ENCODE measurements at regions not wholly inside any gene's neighbourhood (a gene's known extent, or its start where the extent isn't known, plus 50 kb on each side); places are given as distances from the start of the nearest gene placed in this dataset.

DNA sequence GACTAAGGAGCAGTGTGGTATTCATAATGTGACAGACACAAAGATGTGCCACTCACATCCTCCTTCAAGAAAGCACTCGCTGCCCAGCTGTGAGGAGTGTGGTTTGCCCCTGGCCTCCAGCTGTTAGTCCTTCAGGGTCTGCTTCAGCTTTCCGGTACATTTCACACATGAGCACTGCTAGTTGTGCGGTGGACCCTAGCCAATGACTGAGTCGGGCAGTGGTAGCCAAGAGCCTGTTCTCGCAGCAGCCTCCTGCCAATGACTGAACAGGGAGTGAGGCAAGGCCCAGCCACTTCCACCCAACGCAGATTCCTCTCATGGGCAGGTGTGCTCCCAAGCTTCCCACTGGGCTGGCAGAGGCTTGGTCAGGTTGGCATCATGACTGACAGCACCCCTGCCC lies 254.3 kb downstream of the RBM43 start:
- H3K9me3 Mint-ChIP-seq, result no peaks in the 10 kb centered on the region
- no peak for DNase-seq
- no peak overlapping the region for H3K27ac Mint-ChIP-seq
- no peaks in the 10 kb centered on the region for H3K36me3 Mint-ChIP-seq
- H3K4me1 Mint-ChIP-seq, result no peaks in the 10 kb centered on the region
- no peak overlapping the region for H3K4me3 Mint-ChIP-seq
- peaks cover 5% of the 10 kb centered on the region for H3K27me3 Mint-ChIP-seq

DNA sequence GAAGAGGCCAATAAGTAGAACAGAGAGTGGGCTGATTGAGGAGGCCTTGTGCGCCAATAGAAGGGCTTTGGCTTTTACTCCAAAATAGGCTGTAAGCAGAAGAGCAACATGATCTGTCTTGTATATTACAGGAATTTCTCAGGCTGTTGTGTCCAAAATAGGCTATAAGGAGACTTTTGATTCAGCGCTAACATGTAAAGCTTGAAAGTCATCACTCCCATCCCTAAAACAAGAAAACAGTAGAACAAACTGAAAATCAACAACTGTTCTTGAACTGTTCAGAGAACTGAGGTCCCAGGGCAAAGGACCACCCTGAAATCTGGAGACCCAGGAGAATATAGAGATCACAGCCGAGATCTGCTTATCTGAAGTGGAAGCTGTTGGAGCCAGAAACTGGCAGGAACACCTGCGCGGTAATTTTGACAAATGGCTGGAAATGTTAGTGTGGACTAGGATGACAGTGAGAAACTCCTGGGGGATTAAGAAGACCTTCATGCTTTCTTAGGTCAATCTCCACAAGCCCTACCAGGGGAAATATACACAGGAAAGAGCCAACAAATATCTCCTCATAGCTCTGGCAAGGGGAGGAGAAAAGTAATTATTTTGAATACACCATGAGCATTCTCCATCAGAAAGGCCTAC lies 258.6 kb downstream of the RBM43 start:
- H3K4me3 Mint-ChIP-seq, result no peak overlapping the region
- no peak overlapping the region for H3K27ac Mint-ChIP-seq
- no peaks in the 10 kb centered on the region for H3K4me1 Mint-ChIP-seq
- no peaks in the 10 kb centered on the region for H3K27me3 Mint-ChIP-seq
- no peaks in the 10 kb centered on the region for H3K36me3 Mint-ChIP-seq
- no peak for DNase-seq
- no peaks in the 10 kb centered on the region for H3K9me3 Mint-ChIP-seq

DNA sequence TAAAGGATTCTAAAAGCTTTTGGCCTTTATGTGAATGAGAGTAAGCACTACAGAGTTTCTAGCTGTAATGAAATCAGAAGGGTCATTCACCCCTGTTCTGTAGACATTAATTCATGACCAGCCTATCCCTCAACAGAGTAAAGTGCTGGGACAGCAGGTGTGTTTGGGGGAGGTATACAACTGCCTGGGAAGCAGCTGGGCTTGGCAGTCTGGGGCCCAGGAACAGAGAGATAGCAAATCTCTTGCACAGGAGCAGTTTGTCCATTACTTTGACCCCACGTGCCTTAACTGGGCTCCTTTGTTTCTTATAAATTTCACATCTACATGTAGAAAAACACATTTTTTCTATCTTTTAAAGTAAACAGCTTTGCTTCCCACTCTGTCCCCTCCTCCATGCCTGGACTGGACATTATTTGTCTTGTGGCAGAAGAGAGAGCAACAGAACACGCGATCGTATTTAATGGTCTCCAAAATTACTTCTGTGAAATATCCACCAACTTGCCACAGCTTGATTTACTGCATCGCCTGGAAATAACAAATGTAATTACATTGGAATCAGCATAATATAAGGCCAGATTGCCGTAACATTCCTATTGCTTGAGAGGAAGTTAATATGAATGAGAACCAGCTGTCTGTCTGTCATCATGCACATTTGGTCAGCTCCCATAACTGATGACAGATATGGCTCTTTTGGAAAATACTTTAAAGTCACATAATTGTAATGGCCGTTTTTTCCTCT lies 263.8 kb downstream of the RBM43 start:
- Mint-ChIP-seq H3K9me3 (no peaks in the 10 kb centered on the region), H3K36me3 (no peaks in the 10 kb centered on the region), H3K27me3 (peaks cover 4% of the 10 kb centered on the region), H3K4me3 (no peak overlapping the region), H3K4me1 (no peaks in the 10 kb centered on the region), H3K27ac (no peak overlapping the region)
- no peak for DNase-seq

DNA sequence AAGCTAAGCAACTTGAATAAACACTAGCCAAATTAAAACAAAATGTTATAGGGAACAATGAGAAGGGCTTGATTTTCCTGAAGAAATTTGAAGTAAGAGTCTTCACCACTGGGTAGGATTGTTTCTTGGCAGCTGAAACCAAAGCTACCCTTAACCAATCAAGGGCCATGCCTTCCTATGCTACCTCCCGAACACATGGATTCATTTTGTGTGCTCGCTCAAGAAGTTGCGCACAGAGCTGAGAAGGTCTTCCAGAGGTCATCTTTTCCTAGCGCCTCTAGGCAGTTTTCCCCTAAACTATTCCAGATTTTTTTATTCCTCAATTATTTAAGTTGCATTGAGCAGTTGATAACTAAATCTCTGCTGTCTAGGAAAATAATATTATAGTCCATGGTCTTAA lies 264.6 kb downstream of the RBM43 start:
- Mint-ChIP-seq H3K27ac (no peak overlapping the region), H3K27me3 (peaks cover 4% of the 10 kb centered on the region), H3K36me3 (no peaks in the 10 kb centered on the region), H3K4me1 (no peaks in the 10 kb centered on the region), H3K4me3 (no peak overlapping the region), H3K9me3 (no peaks in the 10 kb centered on the region)
- no peak for DNase-seq

DNA sequence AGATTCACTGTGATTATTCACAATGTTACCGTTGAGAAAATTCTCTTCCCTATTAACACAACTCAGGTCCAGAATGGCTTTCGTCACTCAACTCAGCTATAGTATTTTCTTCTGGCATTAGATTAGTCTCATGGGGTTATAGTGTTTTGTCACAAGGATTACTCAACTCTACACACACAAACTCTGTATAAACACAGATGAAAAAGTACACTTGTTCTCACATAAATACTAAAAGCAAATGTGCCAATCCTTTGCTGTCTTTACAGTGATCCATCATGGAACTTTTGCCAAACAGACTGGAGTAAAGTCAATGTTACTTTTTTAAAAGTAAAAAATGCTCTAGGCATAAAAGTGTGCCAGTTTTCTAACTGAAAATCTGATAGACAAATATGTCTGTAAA lies 267.6 kb downstream of the RBM43 start:
- Mint-ChIP-seq H3K27ac (no peak overlapping the region), H3K4me1 (no peaks in the 10 kb centered on the region), H3K36me3 (no peaks in the 10 kb centered on the region), H3K27me3 (peaks cover 4% of the 10 kb centered on the region), H3K4me3 (no peak overlapping the region), H3K9me3 (peaks cover 11% of the 10 kb centered on the region)
- DNase-seq, result no peak

DNA sequence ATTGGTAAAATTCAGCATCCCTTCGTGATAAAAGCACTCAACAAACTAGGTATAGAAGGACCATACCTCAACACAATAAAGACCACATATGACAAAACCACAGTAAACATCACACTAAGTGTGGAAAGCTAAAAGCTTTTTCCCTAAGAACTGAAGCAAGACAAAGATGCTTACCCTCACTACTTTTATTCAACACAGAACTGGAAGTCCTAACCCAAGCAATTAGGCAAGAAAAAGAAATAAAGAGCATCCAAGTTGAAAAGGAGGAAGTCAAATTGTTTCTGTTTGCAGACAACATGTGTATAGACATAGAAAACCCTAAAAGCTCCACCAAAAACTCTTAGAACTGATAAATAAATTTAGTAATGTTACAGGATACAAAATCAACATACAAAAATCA lies 271.7 kb downstream of the RBM43 start:
- no peaks in the 10 kb centered on the region for H3K36me3 Mint-ChIP-seq
- H3K9me3 Mint-ChIP-seq, result peaks cover 18% of the 10 kb centered on the region
- H3K4me3 Mint-ChIP-seq, result no peak overlapping the region
- H3K27me3 Mint-ChIP-seq, result peaks cover 10% of the 10 kb centered on the region
- no peak for DNase-seq
- no peaks in the 10 kb centered on the region for H3K4me1 Mint-ChIP-seq
- H3K27ac Mint-ChIP-seq, result no peak overlapping the region

DNA sequence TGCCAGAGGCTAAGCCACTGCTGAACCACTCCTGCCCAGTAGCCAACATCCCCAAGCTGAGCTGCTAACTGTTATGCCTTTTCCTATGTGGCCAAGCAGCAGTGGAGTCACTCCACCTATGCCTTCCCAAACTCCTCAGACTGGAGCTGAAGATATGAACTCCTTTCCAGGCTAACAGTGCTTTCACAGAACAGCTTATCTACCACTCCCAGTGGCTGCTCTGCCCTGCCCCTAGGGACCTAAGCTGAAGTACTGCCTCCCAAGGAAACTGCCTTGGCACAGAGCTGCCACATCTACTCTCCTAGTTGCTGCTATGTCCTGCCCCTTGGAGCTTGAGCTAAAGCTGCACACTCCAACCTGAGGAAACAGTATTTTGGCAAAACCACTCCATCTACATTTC lies 275.9 kb downstream of the RBM43 start:
- peaks cover 22% of the 10 kb centered on the region for H3K27me3 Mint-ChIP-seq
- no peaks in the 10 kb centered on the region for H3K36me3 Mint-ChIP-seq
- peaks cover 18% of the 10 kb centered on the region for H3K9me3 Mint-ChIP-seq
- H3K4me3 Mint-ChIP-seq, result no peak overlapping the region
- no peak for DNase-seq
- no peak overlapping the region for H3K27ac Mint-ChIP-seq
- H3K4me1 Mint-ChIP-seq, result no peaks in the 10 kb centered on the region

DNA sequence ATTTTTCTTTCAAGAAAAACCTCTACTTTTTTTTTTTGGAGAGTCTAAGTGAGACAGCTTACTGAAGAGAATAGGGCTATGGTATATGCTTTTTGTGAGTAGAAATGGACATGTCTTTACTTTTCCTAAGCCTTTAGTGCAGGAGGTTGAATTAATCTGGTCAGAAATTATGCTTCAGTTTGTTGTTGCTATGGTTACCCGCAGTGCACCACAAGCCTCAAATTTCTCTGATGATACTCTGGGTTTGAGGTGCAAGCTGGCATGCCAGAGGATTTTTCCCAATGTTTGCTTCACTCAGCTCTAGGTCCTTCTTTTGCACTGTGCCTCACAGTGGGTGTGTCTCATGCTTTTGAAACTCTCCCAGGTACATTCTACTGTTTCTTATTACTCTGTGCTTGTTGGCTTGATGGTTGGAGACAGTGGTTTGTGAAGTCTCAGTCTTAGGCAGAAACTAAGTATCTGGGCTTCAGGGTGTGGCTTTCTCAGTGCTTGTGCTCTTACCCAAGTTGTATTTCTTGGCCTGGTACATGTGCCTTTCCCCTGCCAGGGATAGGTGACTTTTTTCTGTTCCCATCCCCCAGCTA lies 278.3 kb downstream of the RBM43 start:
- Mint-ChIP-seq H3K4me1 (no peaks in the 10 kb centered on the region), H3K27ac (no peak overlapping the region), H3K4me3 (no peak overlapping the region), H3K9me3 (peaks cover 6% of the 10 kb centered on the region), H3K27me3 (peaks cover 22% of the 10 kb centered on the region), H3K36me3 (no peaks in the 10 kb centered on the region)
- no peak for DNase-seq

DNA sequence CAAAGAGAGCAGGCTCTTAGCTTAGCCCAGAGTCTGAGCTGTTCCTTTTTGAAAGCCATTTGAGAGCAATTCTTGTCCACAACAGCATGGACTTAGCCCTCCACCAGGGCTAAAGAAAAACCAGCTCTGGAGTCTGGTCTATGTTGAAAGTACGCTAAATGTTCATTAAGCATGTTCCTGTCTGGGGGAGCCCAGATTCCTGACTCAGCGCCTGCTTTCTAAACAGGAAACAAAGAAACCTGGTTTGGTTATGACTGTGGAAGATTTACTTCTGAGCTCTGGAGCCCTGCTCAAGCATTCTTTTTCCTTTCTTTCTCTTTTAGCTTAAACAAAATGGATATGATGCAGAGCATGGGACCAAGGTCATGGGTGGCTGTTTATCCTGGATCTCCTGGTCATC lies 279.8 kb downstream of the RBM43 start:
- Mint-ChIP-seq H3K4me3 (no peak overlapping the region), H3K27ac (no peak overlapping the region), H3K9me3 (peaks cover 4% of the 10 kb centered on the region), H3K27me3 (peaks cover 22% of the 10 kb centered on the region), H3K4me1 (no peaks in the 10 kb centered on the region), H3K36me3 (no peaks in the 10 kb centered on the region)
- no peak for DNase-seq

DNA sequence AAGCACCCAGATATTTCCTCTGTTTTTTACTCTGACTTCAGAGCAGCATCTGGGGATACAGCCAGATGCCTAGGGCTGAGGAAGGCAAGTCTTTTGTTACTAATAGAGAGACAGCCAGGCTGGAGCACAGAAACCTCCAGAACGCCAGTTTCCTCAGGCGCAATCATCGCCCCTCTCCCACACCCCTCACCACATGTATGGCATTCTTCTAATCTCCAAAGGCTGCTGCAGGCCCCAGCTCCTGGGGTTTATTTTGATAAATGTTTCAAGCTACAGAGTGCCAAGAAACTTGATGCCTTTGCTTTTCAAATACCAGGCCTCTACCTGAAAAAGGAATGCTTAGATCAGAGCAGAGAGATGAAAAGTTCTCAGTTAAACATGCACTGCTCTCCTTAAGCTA lies 283.6 kb downstream of the RBM43 start:
- H3K36me3 Mint-ChIP-seq, result no peaks in the 10 kb centered on the region
- H3K4me3 Mint-ChIP-seq, result no peak overlapping the region
- H3K4me1 Mint-ChIP-seq, result no peaks in the 10 kb centered on the region
- peaks cover 2% of the 10 kb centered on the region for H3K27me3 Mint-ChIP-seq
- H3K9me3 Mint-ChIP-seq, result no peaks in the 10 kb centered on the region
- no peak overlapping the region for H3K27ac Mint-ChIP-seq
- DNase-seq, result no peak

DNA sequence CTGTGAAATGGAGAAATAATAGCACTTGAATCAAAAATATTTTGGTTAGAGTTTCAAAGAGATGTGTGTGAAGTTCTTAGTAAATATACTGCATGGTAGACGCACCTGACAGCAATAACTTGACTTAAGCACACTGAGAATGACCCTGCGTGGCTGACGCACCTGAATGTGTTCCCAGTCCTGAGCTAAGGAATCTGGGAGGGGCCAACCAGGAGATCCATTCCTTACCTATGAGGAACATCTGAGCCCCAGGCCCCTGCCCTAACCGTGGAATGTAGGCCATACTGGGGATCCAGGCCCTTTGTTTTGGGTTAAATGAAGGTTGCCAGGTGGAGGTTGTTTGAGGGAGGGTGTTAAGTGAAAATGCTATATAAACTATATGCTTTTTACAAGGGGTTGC lies 284.4 kb downstream of the RBM43 start:
- DNase-seq, result no peak
- H3K4me3 Mint-ChIP-seq, result no peak overlapping the region
- no peaks in the 10 kb centered on the region for H3K9me3 Mint-ChIP-seq
- H3K27ac Mint-ChIP-seq, result no peak overlapping the region
- H3K27me3 Mint-ChIP-seq, result peaks cover 2% of the 10 kb centered on the region
- no peaks in the 10 kb centered on the region for H3K4me1 Mint-ChIP-seq
- no peaks in the 10 kb centered on the region for H3K36me3 Mint-ChIP-seq

DNA sequence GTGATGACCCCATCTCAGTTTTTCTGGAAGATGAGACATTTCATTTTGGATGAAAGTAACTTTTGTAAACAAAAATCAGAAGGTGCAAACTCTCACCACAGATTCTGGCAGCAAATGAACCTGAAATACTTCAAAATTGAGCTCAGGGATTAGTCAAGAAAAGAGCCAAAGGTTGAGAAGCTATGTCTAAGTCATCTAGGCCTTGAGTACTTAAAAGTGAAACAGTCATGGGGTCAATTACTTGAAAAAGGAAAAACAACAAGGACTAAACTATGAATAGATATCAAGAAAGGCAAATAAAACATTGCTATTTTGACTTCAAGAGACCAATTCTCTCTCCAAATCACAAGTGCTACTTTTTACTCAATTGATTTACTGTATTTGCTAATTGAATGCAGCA lies 285.1 kb downstream of the RBM43 start:
- Mint-ChIP-seq H3K27ac (no peak overlapping the region), H3K9me3 (no peaks in the 10 kb centered on the region), H3K4me3 (no peak overlapping the region), H3K36me3 (no peaks in the 10 kb centered on the region), H3K27me3 (peaks cover 2% of the 10 kb centered on the region), H3K4me1 (no peaks in the 10 kb centered on the region)
- DNase-seq, result no peak

DNA sequence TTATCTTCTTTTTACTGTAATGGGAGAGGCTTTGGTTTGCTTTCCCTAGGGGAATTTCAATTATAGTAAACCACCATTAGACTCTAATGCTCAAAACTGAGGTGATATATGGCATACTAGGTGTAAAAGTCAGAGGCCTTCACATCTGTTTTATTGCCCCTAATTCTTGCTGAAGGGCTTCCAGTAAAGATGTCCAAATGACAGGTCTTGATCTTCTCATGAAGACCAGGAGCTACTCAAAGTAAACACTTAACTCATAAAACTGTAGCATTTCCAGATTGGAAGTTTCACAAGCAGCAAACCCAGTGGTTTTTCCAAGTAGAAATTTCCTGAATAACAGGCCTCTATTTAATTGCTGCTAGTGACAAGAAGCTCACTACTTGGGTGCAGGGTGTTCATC lies 286.8 kb downstream of the RBM43 start:
- Mint-ChIP-seq H3K36me3 (no peaks in the 10 kb centered on the region), H3K4me3 (no peak overlapping the region), H3K27me3 (peaks cover 2% of the 10 kb centered on the region), H3K4me1 (no peaks in the 10 kb centered on the region), H3K27ac (no peak overlapping the region), H3K9me3 (no peaks in the 10 kb centered on the region)
- no peak for DNase-seq

DNA sequence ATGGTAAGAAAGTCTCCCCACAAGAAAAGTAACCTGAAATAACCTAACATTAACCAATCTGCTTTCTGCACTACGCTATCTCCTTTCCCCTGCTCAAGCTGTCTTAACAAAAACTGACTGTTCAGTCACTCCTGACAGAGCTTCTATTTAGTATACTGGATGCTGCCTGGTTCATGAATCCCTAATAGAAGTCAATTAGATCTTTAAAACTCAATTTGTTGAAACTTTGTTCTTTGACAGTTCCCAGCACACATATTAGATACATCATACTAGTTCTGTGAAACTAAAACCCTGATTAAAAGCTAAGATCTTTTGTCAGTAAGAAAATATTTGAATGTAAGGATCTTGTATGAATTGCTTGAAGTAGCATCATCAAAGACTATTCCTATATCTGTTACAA lies 287.4 kb downstream of the RBM43 start:
- H3K4me1 Mint-ChIP-seq, result no peaks in the 10 kb centered on the region
- no peak for DNase-seq
- no peak overlapping the region for H3K27ac Mint-ChIP-seq
- H3K9me3 Mint-ChIP-seq, result no peaks in the 10 kb centered on the region
- H3K27me3 Mint-ChIP-seq, result peaks cover 3% of the 10 kb centered on the region
- no peak overlapping the region for H3K4me3 Mint-ChIP-seq
- no peaks in the 10 kb centered on the region for H3K36me3 Mint-ChIP-seq

DNA sequence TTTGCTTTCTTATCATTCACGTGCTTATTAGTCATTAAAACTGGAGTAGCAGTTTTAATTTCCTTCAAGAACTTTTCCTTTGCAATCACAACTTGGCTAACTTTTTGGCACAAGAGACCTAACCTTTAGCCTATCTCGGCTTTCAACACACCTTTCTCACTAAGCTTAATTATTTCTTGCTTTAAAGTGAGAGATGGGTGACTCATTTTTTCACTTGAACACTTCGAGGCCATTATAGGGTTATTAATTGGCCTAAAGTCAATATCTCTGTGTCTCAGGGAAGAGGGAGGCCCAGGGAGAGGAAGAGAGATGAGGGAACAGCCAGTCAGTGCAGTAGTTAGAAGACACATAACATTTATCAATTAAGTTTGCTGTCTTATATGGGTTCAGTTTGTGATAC lies 289.8 kb downstream of the RBM43 start:
- Mint-ChIP-seq H3K27me3 (peaks cover 10% of the 10 kb centered on the region), H3K4me3 (no peak overlapping the region), H3K4me1 (no peaks in the 10 kb centered on the region), H3K36me3 (no peaks in the 10 kb centered on the region), H3K27ac (no peak overlapping the region), H3K9me3 (no peaks in the 10 kb centered on the region)
- no peak for DNase-seq

DNA sequence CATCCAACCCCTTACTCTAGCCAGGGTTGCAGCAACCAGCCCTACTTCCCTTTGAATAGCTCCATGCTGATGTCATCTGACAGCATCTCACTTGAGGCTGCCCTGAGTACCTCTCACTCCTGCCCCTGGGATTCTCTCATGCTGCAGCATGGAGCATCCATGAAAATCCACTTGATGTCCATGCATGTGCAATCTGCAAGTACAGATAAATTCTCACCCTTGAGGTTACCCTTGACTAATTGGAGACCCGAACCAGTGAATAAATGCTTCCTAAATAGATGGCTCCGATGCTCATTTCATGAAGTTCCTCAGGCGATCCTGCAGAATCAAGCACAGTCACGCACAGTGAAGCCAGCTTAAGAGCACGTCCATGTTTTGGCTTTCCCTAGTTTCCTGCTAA lies 298.3 kb downstream of the RBM43 start:
- no peak overlapping the region for H3K4me3 Mint-ChIP-seq
- H3K27me3 Mint-ChIP-seq, result no peaks in the 10 kb centered on the region
- H3K36me3 Mint-ChIP-seq, result no peaks in the 10 kb centered on the region
- no peaks in the 10 kb centered on the region for H3K4me1 Mint-ChIP-seq
- DNase-seq, result no peak
- H3K9me3 Mint-ChIP-seq, result peaks cover 3% of the 10 kb centered on the region
- H3K27ac Mint-ChIP-seq, result no peak overlapping the region

Data from activated naive CD8-positive, alpha-beta T cell treated with anti-CD3 and anti-CD28 coated beads for 36 hours (primary cell).